GM23248 (cell line): ENCODE measurements at regions not wholly inside any gene's neighbourhood (a gene's known extent, or its start where the extent isn't known, plus 50 kb on each side); places are given as distances from the start of the nearest gene placed in this dataset.

Source experiments
- EZH2 ChIP-seq: fragments of 200-600 bp; sonication (generic); IDR thresholded peaks from 2 replicates; pipeline ENCODE4 v1.6.1; 2018; ENCODE audit warnings: antibody characterized with exemption, mild to moderate bottlenecking; ENCODE audit not compliant: insufficient read depth, poor library complexity, severe bottlenecking
- EZH2phosphoT487 ChIP-seq: fragments of 200-600 bp; sonication (generic); IDR thresholded peaks from 2 replicates; pipeline ENCODE4 v1.6.1; 2018; ENCODE audit warnings: antibody characterized with exemption, moderate library complexity, mild to moderate bottlenecking, low read depth; ENCODE audit not compliant: insufficient read depth

DNA sequence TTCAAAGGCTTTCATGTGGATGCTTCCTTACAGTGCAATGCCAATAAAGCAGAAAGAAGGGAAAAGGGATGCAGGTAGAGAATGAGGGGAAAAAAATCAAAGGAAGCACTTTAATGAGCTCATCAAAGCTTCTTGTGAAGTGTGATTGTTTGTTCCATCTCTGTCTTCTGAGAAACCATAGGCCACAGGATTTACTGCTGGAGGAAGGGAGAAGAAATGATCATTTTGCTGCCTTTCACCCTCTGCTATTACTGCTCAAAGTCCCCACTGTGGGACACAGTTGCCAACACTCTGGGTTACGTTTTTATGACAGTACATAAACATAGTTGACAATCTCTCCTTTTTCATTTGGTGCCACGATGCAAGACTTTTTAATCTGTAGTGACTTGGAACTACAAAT, 558.0 kb upstream of the TECRL start:
- no peak for TF ChIP-seq EZH2
- no peak for TF ChIP-seq EZH2phosphoT487
